GM21737 (cell line): ENCODE measurements at regions not wholly inside any gene's neighbourhood (a gene's known extent, or its start where the extent isn't known, plus 50 kb on each side); places are given as distances from the start of the nearest gene placed in this dataset.
"Not testable (repeated sequence)": the region's sequence is repeated elsewhere in the genome, so short reads cannot be mapped to it uniquely, and the experiment has no call there.

Experiments used
- ATAC-seq: cut with Tn5 transposase; IDR thresholded peaks from one replicate; pipeline ENCODE4 v1.9.1; 2021; ENCODE audit warnings: mild to moderate bottlenecking, moderate library complexity; ENCODE audit not compliant: unreplicated experiment

DNA sequence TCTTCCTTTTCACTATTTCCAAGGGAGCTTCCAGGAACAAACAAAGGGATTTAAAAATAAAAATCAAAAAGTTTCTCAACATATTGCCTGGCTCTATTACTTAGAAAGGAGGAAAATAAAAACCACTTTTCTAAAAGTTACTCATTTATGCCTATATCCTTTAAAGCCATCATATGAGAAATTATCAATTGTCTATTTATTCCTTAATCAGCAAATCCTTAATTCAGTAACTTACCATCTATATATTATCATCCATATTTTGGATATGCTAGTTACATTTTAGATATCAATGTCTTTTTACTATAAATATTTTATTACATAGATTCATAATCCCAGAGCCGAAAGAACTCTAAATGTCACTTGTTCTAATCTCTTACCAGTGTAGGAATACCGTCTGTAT is 481.5 kb upstream of the ANO5 start:
- ATAC-seq, result no peak

DNA sequence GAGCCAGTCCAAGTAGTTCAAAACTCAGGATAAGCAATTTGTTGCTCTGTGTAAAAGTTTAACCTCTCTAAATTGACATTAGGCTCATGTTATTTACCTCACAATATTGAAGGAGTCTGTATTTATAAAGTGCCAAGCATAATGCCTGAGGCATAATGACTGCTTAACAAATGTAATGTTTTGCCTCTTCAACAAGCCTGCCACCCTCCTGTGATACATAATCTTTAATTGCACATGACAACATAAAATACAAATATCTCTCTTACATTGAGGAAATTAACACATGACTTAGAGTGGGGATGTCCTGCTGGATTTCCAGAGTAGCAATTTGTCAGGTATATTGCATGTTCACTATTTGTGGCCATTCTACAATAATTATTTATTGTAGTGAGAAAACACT is 469.2 kb upstream of the ANO5 start:
- no peak for ATAC-seq

DNA sequence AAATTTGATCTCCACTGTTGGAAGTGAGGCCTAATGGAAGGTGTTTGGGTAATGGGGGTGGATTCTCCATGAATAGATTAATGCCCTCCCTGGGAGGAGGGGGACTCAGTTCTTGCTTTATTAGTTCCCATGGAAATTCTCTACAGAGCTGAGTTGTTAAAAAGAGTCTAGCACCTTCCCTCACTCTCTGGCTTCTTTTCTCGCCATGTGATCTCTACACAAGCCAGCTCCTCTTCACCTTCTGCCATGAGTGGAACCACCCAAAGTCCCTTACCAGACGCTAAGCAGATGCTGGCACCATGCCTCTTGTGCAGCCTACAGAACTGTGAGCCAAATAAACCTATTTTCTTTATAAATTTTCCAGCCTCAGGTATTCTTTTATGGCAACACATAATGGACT is 465.8 kb upstream of the ANO5 start:
- ATAC-seq, result no peak

DNA sequence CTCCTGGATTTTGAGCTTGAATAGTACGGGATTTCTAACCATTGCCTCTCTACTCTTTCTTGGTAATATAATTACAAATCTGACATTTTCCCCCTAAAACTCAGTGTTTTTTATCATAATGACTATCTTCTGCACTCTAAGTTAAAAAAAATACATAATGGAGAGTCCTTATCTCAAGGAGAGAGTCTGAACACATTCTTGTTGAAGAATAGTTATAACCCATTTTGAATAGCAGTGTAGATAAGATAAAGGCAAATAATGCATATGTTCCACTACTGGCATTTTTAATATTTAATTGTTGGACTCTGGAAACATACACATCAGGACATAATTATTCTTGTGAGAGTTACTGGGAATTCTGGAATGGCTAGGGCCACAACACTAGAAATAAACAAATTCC is 456.5 kb upstream of the ANO5 start:
- ATAC-seq, result no peak

DNA sequence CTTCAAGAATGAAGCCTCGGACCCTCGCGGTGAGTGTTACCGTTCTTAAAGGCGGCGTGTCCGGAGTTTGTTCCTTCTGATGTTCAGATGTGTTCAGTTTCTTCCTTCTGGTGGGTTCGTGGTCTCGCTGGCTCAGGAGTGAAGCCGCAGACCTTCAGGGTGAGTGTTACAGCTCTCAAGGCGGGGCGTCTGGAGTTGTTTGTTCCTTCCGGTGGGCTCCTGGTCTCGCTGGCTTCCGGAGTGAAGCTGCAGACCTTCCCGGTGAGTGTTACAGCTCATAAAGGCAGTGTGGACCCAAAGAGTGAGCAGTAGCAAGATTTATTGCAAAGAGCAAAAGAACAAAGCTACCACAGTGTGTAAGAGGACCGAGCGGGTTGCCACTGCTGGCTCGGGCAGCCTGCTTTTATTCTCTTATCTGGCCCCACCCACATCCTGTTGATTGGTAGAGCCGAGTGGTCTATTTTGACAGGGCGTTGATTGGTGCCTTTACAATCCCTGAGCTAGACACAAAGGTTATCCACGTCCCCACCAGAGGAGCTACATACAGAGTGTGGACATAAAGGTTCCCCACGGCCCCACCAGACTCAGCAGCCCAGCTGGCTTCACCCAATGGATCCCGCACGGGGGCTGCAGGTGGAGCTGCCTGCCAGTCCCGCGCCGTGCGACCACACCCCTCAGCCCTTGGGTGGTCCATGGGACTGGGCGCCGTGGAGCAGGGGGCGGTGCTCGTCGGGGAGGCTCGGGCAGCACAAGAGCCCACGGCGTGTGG is 440.2 kb upstream of the ANO5 start:
- not testable (repeated sequence) for ATAC-seq

DNA sequence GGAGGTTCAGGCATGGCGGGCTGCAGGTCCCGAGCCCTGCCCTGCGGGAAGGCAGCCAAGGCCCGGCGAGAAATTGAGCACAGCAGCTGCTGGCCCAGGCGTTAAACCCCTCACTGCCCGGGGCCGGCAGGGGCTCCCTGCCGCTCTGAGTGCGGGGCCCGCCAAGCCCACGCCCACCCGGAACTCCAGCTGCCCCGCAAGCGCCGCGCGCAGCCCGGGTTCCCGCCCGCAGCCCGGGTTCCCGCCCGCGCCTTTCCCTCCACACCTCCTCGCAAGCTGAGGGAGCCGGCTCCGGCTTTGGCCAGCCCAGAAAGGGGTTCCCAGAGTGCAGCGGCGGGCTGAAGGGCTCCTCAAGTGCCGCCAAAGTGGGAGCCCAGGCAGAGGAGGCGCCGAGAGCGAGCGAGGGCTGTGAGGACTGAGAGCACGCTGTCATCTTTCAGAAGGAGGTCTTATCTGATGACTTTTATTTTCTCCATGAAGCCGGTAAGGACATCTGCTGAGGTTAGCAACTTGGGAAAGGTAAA is 439.6 kb upstream of the ANO5 start:
- ATAC-seq, result not testable (repeated sequence)

DNA sequence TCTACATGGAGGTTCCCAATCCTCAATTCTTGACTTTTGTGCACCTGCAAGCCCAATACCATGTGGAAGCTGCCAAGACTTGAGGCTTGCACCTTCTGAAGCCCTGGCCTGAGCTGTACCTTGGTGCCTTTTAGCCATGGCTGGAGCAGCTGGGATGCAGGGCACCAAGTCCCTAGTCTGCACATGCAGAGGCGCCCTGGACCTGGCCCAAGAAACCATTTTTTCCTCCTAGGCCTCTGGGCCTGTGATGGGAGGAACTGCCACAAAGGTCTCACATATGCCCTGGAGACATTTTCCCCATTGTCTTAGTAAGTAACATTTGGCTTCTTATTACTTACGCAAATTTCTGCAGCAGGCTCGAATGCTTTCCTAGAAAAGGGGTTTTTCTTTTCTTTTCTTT is 431.9 kb upstream of the ANO5 start:
- ATAC-seq, result no peak

DNA sequence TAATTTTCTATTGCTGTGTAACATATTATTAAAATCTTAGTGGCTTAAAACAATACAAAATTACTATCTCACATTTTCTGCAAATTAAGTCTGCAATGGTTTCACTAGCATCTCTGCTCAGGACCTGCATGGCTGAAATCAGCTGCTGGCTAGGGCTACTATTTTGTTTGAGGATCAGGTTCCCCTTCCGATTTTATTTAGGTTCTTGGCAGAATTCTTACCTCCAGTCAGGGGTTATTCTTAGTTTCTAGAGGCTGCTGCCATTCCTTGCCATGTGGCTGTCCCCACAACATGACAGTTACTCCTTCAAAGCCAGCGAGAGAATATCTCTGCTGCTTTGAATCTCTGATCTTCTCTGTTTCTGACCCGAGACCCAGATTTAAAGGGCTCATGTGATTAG is 424.5 kb upstream of the ANO5 start:
- ATAC-seq, result no peak

DNA sequence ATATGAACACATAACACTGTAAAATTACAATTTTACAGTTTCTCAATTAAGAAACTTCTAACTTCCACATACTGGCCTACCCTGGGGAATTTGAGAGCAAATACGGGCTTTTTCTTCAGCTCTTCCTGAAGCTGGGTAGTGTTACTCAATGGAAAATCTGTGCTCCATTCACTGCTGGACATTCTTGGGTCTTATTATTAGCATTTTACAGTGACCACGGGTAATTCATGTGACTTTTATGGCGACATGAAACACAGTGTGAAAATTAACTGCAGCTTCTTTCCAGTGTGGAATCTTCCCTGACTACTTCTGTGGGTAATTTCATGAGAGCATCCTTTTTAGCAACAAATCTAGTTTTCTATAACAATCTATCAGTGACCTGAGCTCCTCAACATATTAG is 423.7 kb upstream of the ANO5 start:
- no peak for ATAC-seq

DNA sequence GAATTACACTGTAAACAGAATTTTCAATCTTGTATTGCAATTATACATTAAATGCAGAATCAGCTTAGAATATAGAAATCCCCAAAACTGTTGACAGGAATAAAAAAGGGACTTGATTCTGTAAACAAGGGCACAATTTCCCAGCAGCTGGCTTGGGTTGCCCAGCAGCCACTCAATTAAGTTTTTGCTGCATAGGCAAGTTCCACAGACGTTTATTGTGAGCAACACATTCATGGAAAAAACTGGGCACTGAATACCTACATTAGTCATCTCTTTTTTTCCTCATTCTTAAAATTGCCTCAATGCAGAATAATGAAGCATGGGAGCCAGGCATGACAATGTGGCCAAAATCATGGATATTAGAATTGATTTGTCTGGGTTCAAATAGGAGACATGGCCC is 421.8 kb upstream of the ANO5 start:
- no peak for ATAC-seq

DNA sequence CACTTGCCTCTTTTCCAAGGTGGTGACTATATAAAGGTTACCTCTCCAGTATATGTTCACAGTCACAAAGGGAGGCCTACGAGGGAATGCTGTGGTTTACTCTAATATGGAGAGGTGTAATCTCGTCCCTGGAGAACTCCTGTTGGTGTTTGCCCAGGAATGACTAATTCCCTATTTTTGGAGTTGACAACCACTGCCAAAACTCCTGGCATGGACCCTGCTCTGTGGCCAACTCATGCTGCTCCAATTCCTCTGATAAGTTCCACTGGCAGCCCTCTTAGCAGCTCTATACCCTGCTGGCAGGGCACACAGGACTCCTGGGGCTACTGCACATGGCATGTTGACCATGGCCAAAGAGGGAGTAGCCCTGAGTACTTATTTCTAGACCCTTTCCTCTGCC is 418.7 kb upstream of the ANO5 start:
- ATAC-seq, result no peak

DNA sequence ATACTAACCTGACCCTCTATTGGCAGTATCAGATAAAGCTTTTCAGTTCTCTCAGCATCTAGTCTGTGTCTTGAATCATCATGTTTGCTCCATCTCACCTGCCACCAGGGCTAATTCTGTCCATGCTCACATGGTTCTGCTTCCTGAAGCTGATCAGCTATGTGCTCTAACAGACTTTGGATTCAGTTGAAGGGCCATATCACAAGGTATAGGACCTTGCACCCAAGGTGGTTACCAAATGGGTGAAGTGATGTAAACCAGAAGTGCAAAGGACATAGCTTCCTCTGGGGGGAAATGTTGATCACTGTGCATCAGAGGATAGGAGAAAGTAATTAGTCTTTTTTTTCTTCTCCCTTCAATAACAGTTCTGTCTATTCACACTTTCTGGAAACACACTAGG is 417.0 kb upstream of the ANO5 start:
- no peak for ATAC-seq

DNA sequence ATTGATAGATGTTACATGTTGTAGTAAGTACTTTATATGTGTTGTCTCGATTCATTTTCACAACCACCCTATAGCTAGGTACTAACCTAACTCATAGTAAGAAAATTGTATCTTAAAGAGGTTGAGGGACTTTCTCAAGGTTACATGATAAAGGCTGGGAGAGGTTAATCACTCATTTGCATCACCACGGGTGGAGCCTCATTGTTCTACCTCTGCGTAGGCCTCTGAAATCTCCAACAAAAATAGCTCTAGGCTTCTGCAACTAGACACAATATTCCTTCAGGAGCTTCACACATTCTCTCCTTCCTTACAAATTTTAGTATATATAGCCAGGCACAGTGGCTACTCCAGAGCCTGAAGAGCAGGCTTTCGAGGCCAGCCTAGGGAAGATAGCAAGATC is 408.9 kb upstream of the ANO5 start:
- ATAC-seq, result no peak

DNA sequence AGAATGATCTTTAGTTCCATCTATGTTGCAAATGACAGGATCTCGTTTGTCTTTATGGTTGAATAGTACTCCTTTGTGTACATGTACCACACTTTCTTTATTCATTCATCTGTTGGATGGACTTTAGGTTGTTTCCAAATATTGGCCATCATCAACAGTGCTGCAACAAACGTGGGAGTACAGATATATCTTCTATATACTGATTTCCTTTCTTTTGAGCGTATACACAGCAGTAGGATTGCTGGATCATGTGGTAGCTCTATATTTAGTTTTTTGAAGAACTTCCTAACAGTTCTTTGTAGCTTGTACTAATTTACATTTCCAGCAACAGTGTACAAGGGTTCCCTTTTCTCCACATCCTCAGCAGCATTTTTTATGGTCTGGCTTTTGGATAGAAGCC is 407.5 kb upstream of the ANO5 start:
- ATAC-seq, result no peak

DNA sequence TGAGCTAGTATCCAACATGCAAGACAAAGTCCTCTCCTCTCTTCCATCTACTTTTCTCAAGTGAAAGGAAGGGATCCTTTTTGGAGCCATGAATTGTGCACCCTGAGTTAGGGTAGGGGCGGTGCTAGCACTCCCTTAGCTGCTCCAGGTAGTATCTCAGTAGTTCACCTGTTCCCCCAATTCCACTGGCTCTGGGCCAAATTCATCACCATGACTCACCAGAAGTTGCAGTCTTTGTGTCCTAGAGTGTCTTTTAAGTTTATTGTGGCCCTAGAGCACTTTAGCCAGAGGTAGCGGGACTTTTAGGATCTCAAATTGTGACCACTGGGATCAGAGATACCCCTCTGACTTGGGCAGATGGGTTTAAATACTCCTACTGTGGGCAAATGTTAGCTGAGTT is 398.6 kb upstream of the ANO5 start:
- ATAC-seq, result no peak

DNA sequence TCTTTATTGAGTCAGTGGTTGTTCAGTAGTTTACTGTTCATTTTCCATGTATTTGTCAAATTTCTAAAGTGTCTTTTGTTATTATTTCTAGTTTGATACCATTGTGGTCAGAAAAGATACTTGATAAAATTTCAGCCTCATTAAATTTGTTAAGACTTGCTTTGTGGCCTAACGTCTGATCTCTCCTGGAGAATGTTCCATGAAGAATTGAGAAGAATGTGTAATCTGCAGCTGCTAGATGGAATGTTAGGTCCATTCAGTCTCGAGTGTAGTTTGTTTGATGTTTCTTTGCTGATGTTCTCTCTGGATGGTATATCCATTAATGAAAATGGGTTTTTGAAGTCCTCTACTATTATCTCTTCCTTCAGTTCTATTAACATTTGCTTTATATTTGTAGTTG is 394.7 kb upstream of the ANO5 start:
- no peak for ATAC-seq

DNA sequence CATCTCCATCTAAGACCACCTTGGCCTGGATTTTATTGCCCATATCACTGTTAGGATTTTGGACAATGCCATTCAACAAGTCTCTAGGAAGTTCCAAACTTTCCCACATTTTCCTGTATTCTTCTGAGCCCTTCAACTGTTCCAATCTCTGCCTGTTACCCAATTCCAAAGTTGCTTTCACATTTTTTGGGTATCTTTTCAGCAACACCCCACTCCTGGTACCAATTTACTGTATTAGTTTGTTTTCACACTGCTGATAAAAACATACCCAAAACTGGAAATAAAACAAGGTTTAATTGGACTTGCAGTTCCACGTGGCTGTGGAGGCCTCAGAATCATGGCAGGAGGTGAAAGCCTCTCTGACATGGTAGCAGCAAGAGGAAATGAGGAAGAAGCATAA is 388.4 kb upstream of the ANO5 start:
- not testable (repeated sequence) for ATAC-seq

DNA sequence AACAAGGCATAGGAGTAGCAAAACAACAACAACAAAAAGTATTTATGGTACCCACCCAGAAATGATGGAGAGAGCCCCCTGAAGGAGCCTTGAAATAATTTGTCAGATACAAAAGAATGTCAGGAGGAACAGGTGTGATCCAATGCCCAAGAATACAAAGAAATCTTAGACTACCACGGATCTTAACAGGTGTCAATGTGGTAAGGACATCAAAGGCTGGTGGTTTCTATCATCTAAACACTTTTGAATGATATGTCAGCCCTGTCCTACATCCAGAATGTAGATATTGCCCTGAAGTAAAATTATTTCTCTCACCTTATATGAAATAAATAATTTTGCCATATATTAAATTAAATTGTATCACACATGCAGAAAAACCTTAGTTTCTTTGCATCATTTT is 386.4 kb upstream of the ANO5 start:
- ATAC-seq, result no peak

DNA sequence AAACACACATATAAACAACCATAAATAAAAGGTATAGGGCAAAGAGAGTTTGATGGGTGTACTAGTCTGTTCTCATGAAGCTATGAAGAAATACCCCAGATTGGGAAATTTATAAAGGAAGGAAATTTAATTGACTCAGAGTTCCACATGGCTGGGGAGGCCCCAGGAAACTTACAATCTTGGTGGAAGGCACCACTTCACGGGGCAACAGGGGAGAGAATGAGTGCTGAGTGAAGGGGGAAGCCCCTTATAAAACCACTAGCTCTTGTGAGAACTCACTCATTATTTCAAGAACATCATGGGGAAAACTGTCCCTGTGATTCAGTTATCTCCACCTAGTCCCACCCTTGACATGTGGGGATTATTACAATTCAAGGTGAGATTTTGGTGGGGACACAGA is 385.9 kb upstream of the ANO5 start:
- no peak for ATAC-seq

DNA sequence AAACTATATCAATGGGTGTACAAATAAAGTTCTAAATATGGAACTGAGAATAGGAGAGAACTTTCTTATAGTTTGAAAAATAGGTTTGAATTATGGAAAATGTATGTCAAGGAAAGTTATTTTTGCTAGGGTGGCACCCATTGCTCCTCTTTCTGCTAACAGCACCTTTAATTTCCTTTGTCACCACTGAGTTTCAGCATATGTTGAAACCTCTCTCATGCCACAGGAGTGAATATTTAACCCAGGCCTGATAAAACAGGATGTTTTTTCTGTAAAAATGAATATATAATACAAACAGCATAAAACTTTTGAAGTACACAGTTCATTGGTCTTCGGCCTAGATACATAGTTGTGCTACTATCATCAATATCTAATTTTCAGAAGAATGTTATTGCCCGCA is 385.5 kb upstream of the ANO5 start:
- ATAC-seq, result no peak

DNA sequence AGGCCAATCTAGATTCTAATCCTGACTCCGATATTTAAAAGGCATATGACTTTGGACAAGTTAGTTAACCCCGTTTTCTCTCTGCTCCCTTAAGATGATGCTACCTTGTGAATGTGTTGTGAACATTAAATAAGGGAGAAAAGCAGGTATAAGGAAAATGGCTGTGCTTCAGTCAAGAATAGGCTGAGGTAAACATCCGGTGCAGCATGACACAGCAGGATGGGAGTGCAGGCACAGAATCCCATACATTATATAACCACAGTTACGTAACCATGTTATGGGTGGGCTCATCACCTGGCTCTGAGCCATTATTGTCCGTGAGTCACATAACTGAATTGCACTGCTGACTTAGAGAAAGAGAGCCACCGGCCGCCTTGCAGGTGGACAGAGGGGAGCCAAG is 382.2 kb upstream of the ANO5 start:
- no peak for ATAC-seq

DNA sequence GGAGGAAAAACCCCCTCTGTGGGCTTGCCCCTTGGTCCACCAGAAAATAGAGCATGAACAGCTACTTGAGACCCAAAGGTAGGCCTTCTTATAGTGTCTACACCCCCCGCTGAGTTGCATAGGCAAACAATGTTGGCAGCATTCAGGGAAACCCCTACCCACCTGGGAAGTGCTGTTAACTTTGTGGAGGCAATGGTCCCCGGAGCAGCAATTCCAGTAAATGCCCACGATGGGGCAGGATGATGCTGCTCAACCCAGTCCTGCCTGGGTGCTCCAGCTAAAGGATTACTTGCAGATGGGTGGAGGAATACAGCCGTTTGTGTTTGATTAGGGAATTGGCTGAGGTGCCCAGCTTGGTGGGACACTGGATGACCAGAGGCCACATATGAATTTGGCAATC is 381.3 kb upstream of the ANO5 start:
- no peak for ATAC-seq

DNA sequence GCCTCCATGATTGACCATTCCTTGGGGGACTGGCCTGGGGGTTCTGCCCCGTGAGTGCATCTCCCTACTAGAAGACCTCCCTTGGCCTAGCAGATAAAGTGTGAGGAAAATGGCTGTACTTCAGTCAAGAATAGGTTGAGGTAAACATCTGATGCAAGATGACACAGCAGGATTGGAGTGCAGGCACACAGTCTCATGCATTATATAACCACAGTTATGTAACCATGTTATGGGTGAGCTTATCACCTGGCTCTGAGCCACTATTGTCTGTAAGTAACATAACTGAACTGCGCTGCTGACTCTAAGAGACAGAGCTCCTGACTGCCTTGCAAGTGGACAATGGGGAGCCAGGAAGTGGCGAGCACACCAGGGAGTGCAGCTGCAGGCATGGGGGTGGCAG is 378.7 kb upstream of the ANO5 start:
- no peak for ATAC-seq
